ENCODE measurements at regions not wholly inside any gene's neighbourhood (a gene's known extent, or its start where the extent isn't known, plus 50 kb on each side); places are given as distances from the start of the nearest gene placed in this dataset.

- TF ChIP-seq CTCF (conservative IDR thresholded peaks at IDR 0.05; ENCODE audit: low read length) (no peak), EZH2phosphoT487 (IDR thresholded peaks at IDR 0.05; ENCODE audit: borderline replicate concordance) (no peak)
These were observed 357.0 kb upstream of the ID2 start for GRCh38 chr2:8324901-8325300.

Measured in Loucy (cell line).